Neural progenitor cell (in vitro differentiated cells): ENCODE measurements at regions not wholly inside any gene's neighbourhood (a gene's known extent, or its start where the extent isn't known, plus 50 kb on each side); places are given as distances from the start of the nearest gene placed in this dataset.

Experiments used
- DNase-seq: peaks from one replicate; pipeline ENCODE4 v3.0.0-alpha.2; 2016; ENCODE audit warnings: low spot score
- H2AFZ ChIP-seq: fragments of 200-600 bp; sonication (generic); replicated peaks from 2 replicates; pipeline ENCODE4 v1.6.1; 2016; ENCODE audit warnings: antibody characterized with exemption
- H3F3A ChIP-seq: fragments of 200-600 bp; sonication (generic); 2 replicates; pipeline ENCODE4 v1.6.1; 2016; ENCODE audit warnings: antibody characterized with exemption, low read depth
- H3K27ac ChIP-seq: fragments of 200-600 bp; sonication (generic); 2 replicates; pipeline ENCODE4 v1.5.1; 2016; ENCODE audit warnings: mild to moderate bottlenecking
- H3K27me3 ChIP-seq: fragments of 200-600 bp; sonication (generic); 2 replicates; pipeline ENCODE4 v1.6.1; 2016; ENCODE audit warnings: mild to moderate bottlenecking, moderate library complexity
- H3K36me3 ChIP-seq: fragments of 200-600 bp; sonication (generic); 2 replicates; pipeline ENCODE4 v1.5.1; 2016
- H3K4me1 ChIP-seq: fragments of 200-600 bp; sonication (generic); 2 replicates; pipeline ENCODE4 v1.6.1; 2016; ENCODE audit warnings: mixed run types
- H3K4me2 ChIP-seq: fragments of 200-600 bp; sonication (generic); 2 replicates; pipeline ENCODE4 v1.6.1; 2016
- H3K4me3 ChIP-seq: fragments of 200-600 bp; sonication (generic); 2 replicates; pipeline ENCODE4 v1.5.1; 2016
- H3K79me2 ChIP-seq: fragments of 200-600 bp; sonication (generic); 2 replicates; pipeline ENCODE4 v1.6.1; 2016; ENCODE audit warnings: low read depth
- H3K9ac ChIP-seq: fragments of 200-600 bp; sonication (generic); 2 replicates; pipeline ENCODE4 v1.6.1; 2016
- H3K9me3 ChIP-seq: fragments of 200-600 bp; sonication (generic); 2 replicates; pipeline ENCODE4 v1.5.1; 2016; ENCODE audit warnings: low read depth
- H4K20me1 ChIP-seq: fragments of 200-600 bp; sonication (generic); 2 replicates; pipeline ENCODE4 v1.6.1; 2016; ENCODE audit warnings: low read depth
- H3K27ac Mint-ChIP-seq: 3 replicates; pipeline ENCODE4 v1.8.0; 2021; ENCODE audit warnings: mixed read lengths
- H3K27me3 Mint-ChIP-seq: 2 replicates; pipeline ENCODE4 v1.8.0; 2022; ENCODE audit warnings: low read depth, mild to moderate bottlenecking, inconsistent platforms, moderate library complexity, mixed read lengths; ENCODE audit not compliant: insufficient read depth
- H3K36me3 Mint-ChIP-seq: 3 replicates; pipeline ENCODE4 v1.8.0; 2021; ENCODE audit warnings: mixed read lengths
- H3K4me1 Mint-ChIP-seq: 3 replicates; pipeline ENCODE4 v1.8.0; 2021; ENCODE audit warnings: mixed read lengths
- H3K4me3 Mint-ChIP-seq: 3 replicates; pipeline ENCODE4 v1.8.0; 2021; ENCODE audit warnings: mild to moderate bottlenecking, moderate library complexity, mixed read lengths
- H3K9me3 Mint-ChIP-seq: 3 replicates; pipeline ENCODE4 v1.8.0; 2020; ENCODE audit warnings: mixed read lengths
- EZH2 ChIP-seq: fragments of 200-600 bp; sonication (generic); IDR thresholded peaks from 2 replicates; pipeline ENCODE4 v1.6.1; 2017; ENCODE audit warnings: antibody characterized with exemption, mild to moderate bottlenecking, moderate library complexity
- EZH2phosphoT487 ChIP-seq: fragments of 200-600 bp; sonication (generic); IDR thresholded peaks from 2 replicates; pipeline ENCODE4 v1.6.1; 2017; ENCODE audit warnings: antibody characterized with exemption
- TF ChIP-seq, protein P1 (sequence below): fragments of 200-600 bp; sonication (generic); IDR thresholded peaks from 2 replicates; pipeline ENCODE4 v1.5.1; 2017; ENCODE audit warnings: antibody characterized with exemption, mild to moderate bottlenecking

GRCh38 chr4:117156806-117157205 is 71.4 kb upstream of the TRAM1L1 start:
- no peaks in the 10 kb centered on the region for H3K36me3 ChIP-seq
- peaks cover 5% of the 10 kb centered on the region for H3K9me3 Mint-ChIP-seq
- H3K27me3 Mint-ChIP-seq = no peaks in the 10 kb centered on the region
- H4K20me1 ChIP-seq = no peaks in the 10 kb centered on the region
- H2AFZ ChIP-seq = peak overlapping the region; percentile 31
- H3K79me2 ChIP-seq = no peaks in the 10 kb centered on the region
- H3K27ac Mint-ChIP-seq = no peak overlapping the region
- H3K4me1 ChIP-seq = peaks cover 29% of the 10 kb centered on the region
- H3K9ac ChIP-seq = no peak overlapping the region
- H3K4me2 ChIP-seq = peak overlapping the region; percentile 46
- no peak for TF ChIP-seq EZH2phosphoT487
- no peak for TF ChIP-seq EZH2
- TF ChIP-seq, protein P1, sequence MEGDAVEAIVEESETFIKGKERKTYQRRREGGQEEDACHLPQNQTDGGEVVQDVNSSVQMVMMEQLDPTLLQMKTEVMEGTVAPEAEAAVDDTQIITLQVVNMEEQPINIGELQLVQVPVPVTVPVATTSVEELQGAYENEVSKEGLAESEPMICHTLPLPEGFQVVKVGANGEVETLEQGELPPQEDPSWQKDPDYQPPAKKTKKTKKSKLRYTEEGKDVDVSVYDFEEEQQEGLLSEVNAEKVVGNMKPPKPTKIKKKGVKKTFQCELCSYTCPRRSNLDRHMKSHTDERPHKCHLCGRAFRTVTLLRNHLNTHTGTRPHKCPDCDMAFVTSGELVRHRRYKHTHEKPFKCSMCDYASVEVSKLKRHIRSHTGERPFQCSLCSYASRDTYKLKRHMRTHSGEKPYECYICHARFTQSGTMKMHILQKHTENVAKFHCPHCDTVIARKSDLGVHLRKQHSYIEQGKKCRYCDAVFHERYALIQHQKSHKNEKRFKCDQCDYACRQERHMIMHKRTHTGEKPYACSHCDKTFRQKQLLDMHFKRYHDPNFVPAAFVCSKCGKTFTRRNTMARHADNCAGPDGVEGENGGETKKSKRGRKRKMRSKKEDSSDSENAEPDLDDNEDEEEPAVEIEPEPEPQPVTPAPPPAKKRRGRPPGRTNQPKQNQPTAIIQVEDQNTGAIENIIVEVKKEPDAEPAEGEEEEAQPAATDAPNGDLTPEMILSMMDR = no peak
- H3K4me3 Mint-ChIP-seq = no peak overlapping the region
- peak; percentile 54 for DNase-seq
- peaks cover 6% of the 10 kb centered on the region for H3F3A ChIP-seq
- peaks cover 18% of the 10 kb centered on the region for H3K4me1 Mint-ChIP-seq
- H3K27ac ChIP-seq = peak overlapping the region; percentile 75
- no peaks in the 10 kb centered on the region for H3K27me3 ChIP-seq
- peaks cover under 1% of the 10 kb centered on the region for H3K36me3 Mint-ChIP-seq
- H3K4me3 ChIP-seq = no peak overlapping the region
- no peaks in the 10 kb centered on the region for H3K9me3 ChIP-seq

- H2AFZ ChIP-seq = no peak overlapping the region
- TF ChIP-seq EZH2phosphoT487 = no peak
- no peak for TF ChIP-seq EZH2
- TF ChIP-seq, protein P1 = no peak
- no peaks in the 10 kb centered on the region for H3K9me3 ChIP-seq
- H3K27ac ChIP-seq = peak overlapping the region; percentile 75
- Mint-ChIP-seq H3K27me3 (no peaks in the 10 kb centered on the region), H3K4me3 (no peak overlapping the region), H3K4me1 (peaks cover 18% of the 10 kb centered on the region), H3K27ac (no peak overlapping the region), H3K9me3 (no peaks in the 10 kb centered on the region), H3K36me3 (no peaks in the 10 kb centered on the region)
- H3K4me1 ChIP-seq = peaks cover 29% of the 10 kb centered on the region
- H4K20me1 ChIP-seq = no peaks in the 10 kb centered on the region
- no peak overlapping the region for H3K9ac ChIP-seq
- peak overlapping the region; percentile 46 for H3K4me2 ChIP-seq
- DNase-seq = no peak
- peaks cover 6% of the 10 kb centered on the region for H3F3A ChIP-seq
- H3K36me3 ChIP-seq = no peaks in the 10 kb centered on the region
- no peaks in the 10 kb centered on the region for H3K79me2 ChIP-seq
- no peak overlapping the region for H3K4me3 ChIP-seq
- H3K27me3 ChIP-seq = no peaks in the 10 kb centered on the region
These were observed 72.0 kb upstream of the TRAM1L1 start for GRCh38 chr4:117157360-117157759.

DNA sequence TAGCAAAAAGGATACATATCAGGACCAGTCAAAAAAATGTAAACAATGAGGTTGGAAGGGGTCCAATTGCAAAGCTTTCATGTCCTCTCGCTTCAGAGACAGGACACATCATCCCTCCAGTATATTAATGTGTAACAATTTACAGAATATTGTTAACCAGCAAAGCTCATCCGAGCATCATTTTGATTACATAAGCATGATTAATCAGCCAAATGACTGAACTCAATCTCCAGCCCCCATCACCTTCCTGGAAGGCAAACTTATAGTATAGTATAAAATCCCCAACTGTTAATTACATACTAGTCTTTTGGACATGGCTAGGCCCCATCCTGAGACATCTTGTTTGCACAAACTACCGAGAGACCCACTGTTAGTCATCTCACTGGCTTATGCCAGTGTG is 77.6 kb upstream of the TRAM1L1 start:
- H3K4me1 ChIP-seq = no peaks in the 10 kb centered on the region

More for the DNA sequence above, 77.6 kb upstream of the TRAM1L1 start:
- no peaks in the 10 kb centered on the region for H3K79me2 ChIP-seq
- Mint-ChIP-seq H3K27me3 (no peaks in the 10 kb centered on the region), H3K4me1 (no peaks in the 10 kb centered on the region), H3K9me3 (no peaks in the 10 kb centered on the region), H3K4me3 (no peak overlapping the region), H3K27ac (no peak overlapping the region), H3K36me3 (no peaks in the 10 kb centered on the region)
- no peaks in the 10 kb centered on the region for H4K20me1 ChIP-seq
- H3K9ac ChIP-seq = no peak overlapping the region
- no peaks in the 10 kb centered on the region for H3K9me3 ChIP-seq
- DNase-seq = no peak
- no peak for TF ChIP-seq EZH2
- no peak for TF ChIP-seq EZH2phosphoT487
- TF ChIP-seq, protein P1 = no peak
- no peaks in the 10 kb centered on the region for H3K27me3 ChIP-seq
- H3K27ac ChIP-seq = no peak overlapping the region
- no peak overlapping the region for H3K4me3 ChIP-seq
- H2AFZ ChIP-seq = no peak overlapping the region
- no peak overlapping the region for H3K4me2 ChIP-seq
- no peaks in the 10 kb centered on the region for H3K36me3 ChIP-seq
- H3F3A ChIP-seq = no peaks in the 10 kb centered on the region
